ENCODE measurements at regions not wholly inside any gene's neighbourhood (a gene's known extent, or its start where the extent isn't known, plus 50 kb on each side); places are given as distances from the start of the nearest gene placed in this dataset.

- DNase-seq (ENCODE audit: low spot score): no peak
- no CpG with 5 or more reads among the region's 2 CpGs for WGBS, 2 donors (ENCODE audit: extremely low coverage in 2 of 2, insufficient read length in 2 of 2, insufficient replicate concordance in 1 of 2)
Measured at GRCh38 chr10:122780391-122780790, 65.3 kb downstream of the CUZD1 start.

GRCh38 chr10:122779924-122780323, 65.7 kb downstream of the CUZD1 start:
- Histone ChIP-seq H4K8ac (ENCODE audit: low read depth, low read length) (no peak overlapping the region), H2BK12ac (ENCODE audit: low read length) (no peak overlapping the region), H2BK120ac (ENCODE audit: low read depth, low read length) (no peak overlapping the region), H2BK15ac (ENCODE audit: low read length) (no peak overlapping the region), H3K18ac (ENCODE audit: low read length) (no peak overlapping the region), H2AFZ (ENCODE audit: low read length) (no peak overlapping the region), H3K4me2 (ENCODE audit: insufficient read depth, low read length, poor library complexity, severe bottlenecking) (no peak overlapping the region), H3K23ac (ENCODE audit: low read depth, low read length, poor library complexity) (no peak overlapping the region), H3K79me1 (ENCODE audit: low read depth, low read length) (no peaks in the 10 kb centered on the region), H4K91ac (ENCODE audit: low read depth, low read length, poor library complexity) (no peak overlapping the region), H3K36me3 (replicated peaks in 1 of 2; ENCODE audit: control insufficient read depth in 2 of 2, insufficient read depth in 2 of 2, low read length in 2 of 2) (no peaks in the 10 kb centered on the region), H3K4me3 (ENCODE audit: low read length in 2 of 2) (peak overlapping the region in 1 of 2 donors; percentile 32), H3K4ac (ENCODE audit: low read length) (no peak overlapping the region), H3K27me3 (ENCODE audit: control insufficient read depth in 3 of 3, insufficient read depth in 3 of 3, low read depth in 1 of 3, low read length in 3 of 3) (no peaks in the 10 kb centered on the region), H3K9me3 (replicated peaks in 1 of 2; ENCODE audit: control insufficient read depth in 2 of 2, insufficient read depth in 1 of 2, low read depth in 1 of 2, low read length in 2 of 2) (no peaks in the 10 kb centered on the region), H3K14ac (ENCODE audit: low read length) (no peak overlapping the region), H3K27ac (replicated peaks; ENCODE audit: low read length) (no peak overlapping the region), H3K9ac (ENCODE audit: low read depth, low read length, poor library complexity) (no peak overlapping the region), H2BK5ac (ENCODE audit: low read length) (no peak overlapping the region), H3K4me1 (ENCODE audit: control insufficient read depth in 2 of 2, insufficient read depth in 1 of 2, low read depth in 1 of 2, low read length in 2 of 2) (no peaks in the 10 kb centered on the region), H2AK5ac (ENCODE audit: low read depth, low read length) (no peak overlapping the region)
- no CpG with 5 or more reads among the region's 13 CpGs for WGBS, 2 donors (ENCODE audit: extremely low coverage in 2 of 2, insufficient read length in 2 of 2, insufficient replicate concordance in 1 of 2)
- DNase-seq (ENCODE audit: low spot score): no peak

More at GRCh38 chr10:122780391-122780790, 65.3 kb downstream of the CUZD1 start:
- Histone ChIP-seq H3K36me3 (replicated peaks in 1 of 2; ENCODE audit: control insufficient read depth in 2 of 2, insufficient read depth in 2 of 2, low read length in 2 of 2) (no peaks in the 10 kb centered on the region), H3K4me3 (ENCODE audit: low read length in 2 of 2) (no peak overlapping the region), H3K9ac (ENCODE audit: low read depth, low read length, poor library complexity) (no peak overlapping the region), H3K9me3 (replicated peaks in 1 of 2; ENCODE audit: control insufficient read depth in 2 of 2, insufficient read depth in 1 of 2, low read depth in 1 of 2, low read length in 2 of 2) (no peaks in the 10 kb centered on the region), H3K18ac (ENCODE audit: low read length) (no peak overlapping the region), H2AK5ac (ENCODE audit: low read depth, low read length) (no peak overlapping the region), H3K27me3 (ENCODE audit: control insufficient read depth in 3 of 3, insufficient read depth in 3 of 3, low read depth in 1 of 3, low read length in 3 of 3) (no peaks in the 10 kb centered on the region), H3K79me1 (ENCODE audit: low read depth, low read length) (no peaks in the 10 kb centered on the region), H4K8ac (ENCODE audit: low read depth, low read length) (no peak overlapping the region), H3K4ac (ENCODE audit: low read length) (no peak overlapping the region), H3K23ac (ENCODE audit: low read depth, low read length, poor library complexity) (no peak overlapping the region), H4K91ac (ENCODE audit: low read depth, low read length, poor library complexity) (no peak overlapping the region), H3K27ac (replicated peaks; ENCODE audit: low read length) (no peak overlapping the region), H2BK12ac (ENCODE audit: low read length) (no peak overlapping the region), H2BK5ac (ENCODE audit: low read length) (no peak overlapping the region), H2AFZ (ENCODE audit: low read length) (no peak overlapping the region), H3K4me2 (ENCODE audit: insufficient read depth, low read length, poor library complexity, severe bottlenecking) (no peak overlapping the region), H3K14ac (ENCODE audit: low read length) (no peak overlapping the region), H3K4me1 (ENCODE audit: control insufficient read depth in 2 of 2, insufficient read depth in 1 of 2, low read depth in 1 of 2, low read length in 2 of 2) (no peaks in the 10 kb centered on the region), H2BK120ac (ENCODE audit: low read depth, low read length) (no peak overlapping the region), H2BK15ac (ENCODE audit: low read length) (no peak overlapping the region)

DNA sequence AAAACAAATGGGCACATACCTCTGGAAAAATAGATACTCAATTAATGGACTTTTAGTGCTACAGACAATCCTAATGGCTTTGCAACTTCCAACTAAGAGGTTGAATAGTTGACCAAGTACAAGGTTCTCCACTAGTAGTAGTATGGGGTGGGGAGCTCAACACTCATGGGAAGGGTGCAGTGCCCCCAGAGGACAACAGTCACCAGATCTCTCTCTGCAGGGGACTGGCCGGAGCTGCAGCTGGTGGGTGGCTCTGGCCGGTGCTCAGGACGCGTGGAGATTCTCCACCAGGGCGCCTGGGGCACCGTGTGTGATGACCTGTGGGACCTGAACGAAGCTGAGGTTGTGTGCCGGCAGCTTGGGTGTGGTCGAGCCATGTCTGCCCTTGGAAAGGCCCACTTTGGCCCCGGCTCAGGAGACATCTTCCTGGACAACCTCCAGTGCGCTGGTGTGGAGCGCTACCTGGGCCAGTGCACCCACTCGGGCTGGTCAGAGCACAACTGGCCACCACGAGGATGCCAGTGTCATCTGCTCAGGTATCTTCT, 68.1 kb downstream of the CUZD1 start:
- no peaks in the 10 kb centered on the region for H3K4me1 ChIP-seq (ENCODE audit: control insufficient read depth in 2 of 2, insufficient read depth in 1 of 2, low read depth in 1 of 2, low read length in 2 of 2)
- no peak overlapping the region for H3K27ac ChIP-seq (replicated peaks; ENCODE audit: low read length)
- no peak overlapping the region for H2BK15ac ChIP-seq (ENCODE audit: low read length)
- no peak overlapping the region for H2BK5ac ChIP-seq (ENCODE audit: low read length)
- H3K23ac ChIP-seq (ENCODE audit: low read depth, low read length, poor library complexity): no peak overlapping the region
- no peaks in the 10 kb centered on the region for H3K79me1 ChIP-seq (ENCODE audit: low read depth, low read length)
- H3K4me2 ChIP-seq (ENCODE audit: insufficient read depth, low read length, poor library complexity, severe bottlenecking): no peak overlapping the region
- no CpG with 5 or more reads among the region's 14 CpGs for whole genome bisulfite sequencing, 2 donors (ENCODE audit: extremely low coverage in 2 of 2, insufficient read length in 2 of 2, insufficient replicate concordance in 1 of 2)
- H3K9ac ChIP-seq (ENCODE audit: low read depth, low read length, poor library complexity): no peak overlapping the region
- no peak overlapping the region for H2AFZ ChIP-seq (ENCODE audit: low read length)
- no peak overlapping the region for H3K18ac ChIP-seq (ENCODE audit: low read length)
- H3K9me3 ChIP-seq (replicated peaks in 1 of 2; ENCODE audit: control insufficient read depth in 2 of 2, insufficient read depth in 1 of 2, low read depth in 1 of 2, low read length in 2 of 2): peaks cover 0 to 1% of the 10 kb centered on the region in 2 donors
- no peak for DNase-seq (ENCODE audit: low spot score)
- H3K14ac ChIP-seq (ENCODE audit: low read length): no peak overlapping the region
- H3K4ac ChIP-seq (ENCODE audit: low read length): no peak overlapping the region
- H3K4me3 ChIP-seq (ENCODE audit: low read length in 2 of 2): no peak overlapping the region
- no peak overlapping the region for H4K91ac ChIP-seq (ENCODE audit: low read depth, low read length, poor library complexity)
- no peak overlapping the region for H2BK12ac ChIP-seq (ENCODE audit: low read length)
- no peaks in the 10 kb centered on the region for H3K27me3 ChIP-seq (ENCODE audit: control insufficient read depth in 3 of 3, insufficient read depth in 3 of 3, low read depth in 1 of 3, low read length in 3 of 3)
- H4K8ac ChIP-seq (ENCODE audit: low read depth, low read length): no peak overlapping the region
- H2AK5ac ChIP-seq (ENCODE audit: low read depth, low read length): peak overlapping the region; percentile 69
- H3K36me3 ChIP-seq (replicated peaks in 1 of 2; ENCODE audit: control insufficient read depth in 2 of 2, insufficient read depth in 2 of 2, low read length in 2 of 2): no peaks in the 10 kb centered on the region
- H2BK120ac ChIP-seq (ENCODE audit: low read depth, low read length): no peak overlapping the region

DNA sequence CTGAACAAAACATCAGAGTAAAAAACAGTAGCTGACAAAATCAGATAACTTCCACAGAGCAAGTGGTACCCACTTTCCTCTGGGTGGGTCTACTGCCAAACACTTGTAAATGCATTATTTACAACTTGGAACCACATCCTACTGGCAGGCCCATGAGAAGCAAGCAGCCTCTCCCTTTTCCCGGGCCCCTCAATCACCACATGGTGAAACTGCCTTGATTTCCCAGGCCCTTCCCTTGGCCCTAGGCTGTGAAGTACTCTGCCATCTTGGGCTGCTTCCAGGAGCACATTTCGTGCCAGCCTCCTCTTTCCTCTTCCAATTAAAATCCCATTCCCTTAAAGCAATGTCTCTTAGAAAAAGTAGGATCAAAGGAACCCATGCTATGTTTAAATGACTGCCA, 71.4 kb downstream of the CUZD1 start:
- Histone ChIP-seq H3K4ac (ENCODE audit: low read length) (no peak overlapping the region), H3K23ac (ENCODE audit: low read depth, low read length, poor library complexity) (no peak overlapping the region), H3K36me3 (replicated peaks in 1 of 2; ENCODE audit: control insufficient read depth in 2 of 2, insufficient read depth in 2 of 2, low read length in 2 of 2) (no peaks in the 10 kb centered on the region), H4K8ac (ENCODE audit: low read depth, low read length) (no peak overlapping the region), H3K27ac (replicated peaks; ENCODE audit: low read length) (no peak overlapping the region), H3K4me2 (ENCODE audit: insufficient read depth, low read length, poor library complexity, severe bottlenecking) (no peak overlapping the region), H3K4me1 (ENCODE audit: control insufficient read depth in 2 of 2, insufficient read depth in 1 of 2, low read depth in 1 of 2, low read length in 2 of 2) (no peaks in the 10 kb centered on the region), H3K18ac (ENCODE audit: low read length) (no peak overlapping the region), H3K9ac (ENCODE audit: low read depth, low read length, poor library complexity) (no peak overlapping the region), H2BK120ac (ENCODE audit: low read depth, low read length) (no peak overlapping the region), H3K4me3 (ENCODE audit: low read length in 2 of 2) (no peak overlapping the region), H2BK5ac (ENCODE audit: low read length) (no peak overlapping the region), H4K91ac (ENCODE audit: low read depth, low read length, poor library complexity) (no peak overlapping the region), H2BK15ac (ENCODE audit: low read length) (no peak overlapping the region), H2AK5ac (ENCODE audit: low read depth, low read length) (no peak overlapping the region), H3K9me3 (replicated peaks in 1 of 2; ENCODE audit: control insufficient read depth in 2 of 2, insufficient read depth in 1 of 2, low read depth in 1 of 2, low read length in 2 of 2) (peaks cover 0 to 1% of the 10 kb centered on the region in 2 donors), H2BK12ac (ENCODE audit: low read length) (no peak overlapping the region), H3K14ac (ENCODE audit: low read length) (no peak overlapping the region), H2AFZ (ENCODE audit: low read length) (no peak overlapping the region), H3K79me1 (ENCODE audit: low read depth, low read length) (no peaks in the 10 kb centered on the region), H3K27me3 (ENCODE audit: control insufficient read depth in 3 of 3, insufficient read depth in 3 of 3, low read depth in 1 of 3, low read length in 3 of 3) (no peaks in the 10 kb centered on the region)
- WGBS, 2 donors (ENCODE audit: extremely low coverage in 2 of 2, insufficient read length in 2 of 2, insufficient replicate concordance in 1 of 2): no CpG with 5 or more reads among the region's 2 CpGs
- DNase-seq (ENCODE audit: low spot score): no peak
